ENCODE measurements at regions not wholly inside any gene's neighbourhood (a gene's known extent, or its start where the extent isn't known, plus 50 kb on each side); places are given as distances from the start of the nearest gene placed in this dataset.
"Not testable (repeated sequence)": the region's sequence is repeated elsewhere in the genome, so short reads cannot be mapped to it uniquely, and the experiment has no call there.

DNA sequence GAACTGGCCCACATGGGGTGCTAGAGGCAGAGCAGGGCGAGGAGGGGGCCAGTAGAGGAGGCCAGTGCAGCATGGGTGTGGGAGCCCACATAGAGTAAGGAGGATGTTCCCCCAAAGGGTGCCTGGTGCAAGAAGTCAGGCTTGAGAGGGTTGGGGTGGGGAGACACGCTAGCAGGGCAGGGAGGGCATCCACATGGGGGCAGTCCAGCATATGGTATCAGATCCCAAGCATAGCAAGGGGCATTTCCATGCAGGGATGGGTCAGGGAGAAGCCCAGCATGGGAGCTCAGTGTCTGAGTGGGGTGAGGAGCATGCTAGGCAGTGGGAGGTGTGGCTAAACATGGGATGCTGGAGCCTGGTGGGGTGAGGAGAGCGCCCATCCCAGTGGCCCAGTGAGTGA is 213.7 kb downstream of the COPRS start:
- no peak for TF ChIP-seq CTCF (IDR thresholded peaks at IDR 0.05)
- no peak for DNase-seq
- no peaks in the 10 kb centered on the region for H3K27me3 ChIP-seq
- no peaks in the 10 kb centered on the region for H3K36me3 ChIP-seq
- no peak overlapping the region for H3K27ac ChIP-seq
- no peak overlapping the region for H3K9ac ChIP-seq (ENCODE audit: low read depth in 2 of 2, low read length in 2 of 2)
- no peak overlapping the region for H3K4me3 ChIP-seq
- no peaks in the 10 kb centered on the region for H3K4me1 ChIP-seq
- intact Hi-C loops (cut with DNase I): no loop called here
- H3K9me3 ChIP-seq: no peaks in the 10 kb centered on the region

- no peaks in the 10 kb centered on the region for H3K27me3 ChIP-seq
- no peak for TF ChIP-seq CTCF (IDR thresholded peaks at IDR 0.05)
Observed at GRCh38 chr17:31631766-31632165, 227.3 kb downstream of the COPRS start.

DNA sequence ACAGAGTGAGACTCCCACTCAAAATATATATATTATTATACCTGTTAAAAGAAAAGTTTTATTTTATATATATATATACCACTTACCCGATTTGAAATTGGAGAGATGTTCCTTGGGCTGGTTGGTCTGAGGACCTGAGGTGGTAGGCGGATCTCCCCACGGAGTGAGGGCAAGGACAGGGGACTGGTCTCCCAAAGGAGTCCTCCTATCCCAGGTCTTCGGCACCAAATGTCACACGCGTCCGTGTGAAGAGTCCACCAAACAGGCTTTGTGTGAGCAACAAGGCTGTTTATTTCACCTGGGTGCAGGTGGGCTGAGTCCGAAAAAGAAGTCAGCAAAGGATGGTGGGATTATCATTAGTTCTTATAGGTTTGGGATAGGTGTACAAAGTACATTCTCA is 228.2 kb downstream of the COPRS start:
- H3K4me3 ChIP-seq; H3K27ac ChIP-seq; H3K9me3 ChIP-seq; H3K4me1 ChIP-seq; H3K9ac ChIP-seq (ENCODE audit: low read depth in 2 of 2, low read length in 2 of 2); DNase-seq; intact Hi-C loops (cut with DNase I); H3K27me3 ChIP-seq; H3K36me3 ChIP-seq: not testable (repeated sequence)

More at GRCh38 chr17:31631766-31632165, 227.3 kb downstream of the COPRS start:
- Histone ChIP-seq H3K4me3 (no peak overlapping the region), H3K9me3 (no peaks in the 10 kb centered on the region), H3K27ac (no peak overlapping the region), H3K4me1 (no peaks in the 10 kb centered on the region), H3K36me3 (no peaks in the 10 kb centered on the region), H3K9ac (ENCODE audit: low read depth in 2 of 2, low read length in 2 of 2) (no peak overlapping the region)
- no peak for DNase-seq
- intact Hi-C loops (cut with DNase I): no loop called here

DNA sequence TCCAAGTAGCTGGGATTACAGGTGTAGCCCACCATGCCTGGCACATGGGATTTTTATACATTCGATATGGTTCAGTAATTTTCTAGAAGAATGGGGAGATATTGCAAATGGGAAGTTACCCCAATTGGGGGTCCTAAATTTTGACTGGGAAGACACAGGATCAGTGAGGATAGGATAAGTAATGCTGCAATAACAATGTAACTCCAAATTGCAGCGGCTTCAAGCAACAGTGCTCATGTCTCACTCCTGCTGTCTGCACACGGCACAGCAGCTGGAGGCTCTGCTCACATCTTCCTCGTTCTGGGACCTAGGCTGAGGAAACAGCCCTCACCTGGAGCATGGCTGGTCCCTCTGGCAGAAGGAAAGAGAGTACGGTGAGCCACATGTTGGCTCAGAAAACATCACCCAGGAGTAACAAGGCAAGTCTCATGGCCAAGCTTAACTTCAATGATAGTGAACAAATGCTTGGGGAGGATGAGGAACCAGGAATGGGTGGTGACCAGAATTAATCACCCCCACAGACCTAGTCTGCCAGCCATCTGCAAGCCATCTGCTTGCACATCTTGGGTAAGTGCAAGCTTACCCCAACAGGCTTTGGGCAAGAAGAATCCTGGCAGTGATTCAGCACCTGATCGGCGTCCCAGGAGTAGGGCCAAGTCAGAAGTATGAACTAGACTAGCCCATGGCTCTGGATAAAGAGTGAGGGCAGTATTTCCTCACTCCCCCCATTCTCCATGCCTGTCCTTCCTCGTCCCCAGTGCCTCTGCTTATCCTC is 229.2 kb downstream of the COPRS start:
- Histone ChIP-seq H3K4me3 (no peak overlapping the region), H3K36me3 (no peaks in the 10 kb centered on the region), H3K27ac (no peak overlapping the region), H3K27me3 (no peaks in the 10 kb centered on the region), H3K9ac (ENCODE audit: low read depth in 2 of 2, low read length in 2 of 2) (no peak overlapping the region), H3K9me3 (no peaks in the 10 kb centered on the region), H3K4me1 (no peaks in the 10 kb centered on the region)
- intact Hi-C loops (cut with DNase I): no loop called here
- no peak for DNase-seq
- TF ChIP-seq CTCF (IDR thresholded peaks at IDR 0.05): no peak

- Histone ChIP-seq H3K27me3 (no peaks in the 10 kb centered on the region), H3K36me3 (no peaks in the 10 kb centered on the region), H3K4me1 (no peaks in the 10 kb centered on the region), H3K9me3 (no peaks in the 10 kb centered on the region), H3K27ac (no peak overlapping the region), H3K9ac (ENCODE audit: low read depth in 2 of 2, low read length in 2 of 2) (no peak overlapping the region), H3K4me3 (no peak overlapping the region)
- intact Hi-C loops (cut with DNase I): no loop called here
- no peak for DNase-seq
- TF ChIP-seq CTCF (IDR thresholded peaks at IDR 0.05): no peak
Observed at GRCh38 chr17:31627960-31628359, 231.1 kb downstream of the COPRS start.

- no peak for DNase-seq
- Histone ChIP-seq H3K27me3 (no peaks in the 10 kb centered on the region), H3K9me3 (no peaks in the 10 kb centered on the region)
Observed at GRCh38 chr17:31623990-31624389, 232.5 kb downstream of the RAB11FIP4 start.

More at GRCh38 chr17:31623990-31624389, 232.5 kb downstream of the RAB11FIP4 start:
- intact Hi-C loops (cut with DNase I): no loop called here
- Histone ChIP-seq H3K27ac (no peak overlapping the region), H3K36me3 (no peaks in the 10 kb centered on the region), H3K4me3 (no peak overlapping the region), H3K4me1 (no peaks in the 10 kb centered on the region), H3K9ac (ENCODE audit: low read depth in 2 of 2, low read length in 2 of 2) (no peak overlapping the region)
- TF ChIP-seq CTCF (IDR thresholded peaks at IDR 0.05): no peak

Data from colonic mucosa (tissue), 4 donors.